SK-N-SH treated with all-trans-retinoic acid at 6 μM for 48 hours (cell line): ENCODE measurements at regions not wholly inside any gene's neighbourhood (a gene's known extent, or its start where the extent isn't known, plus 50 kb on each side); places are given as distances from the start of the nearest gene placed in this dataset.

Source experiments
- ATAC-seq: fragments of 200-7000 bp; cut with Tn5 transposase; 3 replicates; pipeline ENCODE4 v1.9.1; 2020; ENCODE audit warnings: mild to moderate bottlenecking, moderate library complexity
- BACH2 ChIP-seq: fragments of 250-450 bp; sonication (Bioruptor Pico); IDR thresholded peaks from 2 replicates; pipeline ENCODE4 v1.9.0; 2021; ENCODE audit warnings: mild to moderate bottlenecking, borderline replicate concordance
- CSRNP3 ChIP-seq: fragments of 250-450 bp; sonication (Bioruptor Pico); IDR thresholded peaks from 2 replicates; pipeline ENCODE4 v1.5.1; 2021; ENCODE audit warnings: mild to moderate bottlenecking, moderate library complexity
- ESRRG ChIP-seq: fragments of 250-450 bp; sonication (Bioruptor Pico); IDR thresholded peaks from 2 replicates; pipeline ENCODE4 v1.6.1; 2021; ENCODE audit warnings: mild to moderate bottlenecking
- GLIS3 ChIP-seq: fragments of 250-450 bp; sonication (Bioruptor Pico); IDR thresholded peaks from 2 replicates; pipeline ENCODE4 v1.5.0; 2020; ENCODE audit warnings: mild to moderate bottlenecking, moderate library complexity
- ISL1 ChIP-seq: fragments of 250-450 bp; sonication (Bioruptor Pico); IDR thresholded peaks from 2 replicates; pipeline ENCODE4 v2.1.2; 2022; ENCODE audit warnings: mild to moderate bottlenecking, moderate library complexity
- OSR1 ChIP-seq: fragments of 250-450 bp; sonication (Bioruptor Pico); IDR thresholded peaks from 2 replicates; pipeline ENCODE4 v1.8.0; 2022; ENCODE audit warnings: moderate library complexity, mild to moderate bottlenecking, inconsistent platforms
- PATZ1 ChIP-seq: fragments of 250-450 bp; sonication (Bioruptor Pico); IDR thresholded peaks from 2 replicates; pipeline ENCODE4 v1.8.0; 2020; ENCODE audit warnings: mild to moderate bottlenecking, moderate library complexity, borderline replicate concordance
- PPARA ChIP-seq: fragments of 250-450 bp; sonication (Bioruptor Pico); IDR thresholded peaks from 2 replicates; pipeline ENCODE4 v1.5.0; 2020; ENCODE audit warnings: mild to moderate bottlenecking, borderline replicate concordance
- RARB ChIP-seq: fragments of 250-450 bp; sonication (Bioruptor Pico); IDR thresholded peaks from 2 replicates; pipeline ENCODE4 v1.8.0; 2021; ENCODE audit warnings: mild to moderate bottlenecking, moderate library complexity
- SNAI2 ChIP-seq: fragments of 250-450 bp; sonication (Bioruptor Pico); IDR thresholded peaks from 2 replicates; pipeline ENCODE4 v1.5.0; 2020; ENCODE audit warnings: mild to moderate bottlenecking, moderate library complexity
- TCF4 ChIP-seq: fragments of 250-450 bp; sonication (Bioruptor Pico); IDR thresholded peaks from 2 replicates; pipeline ENCODE4 v1.8.0; 2021; ENCODE audit warnings: mild to moderate bottlenecking, moderate library complexity, borderline replicate concordance
- TOX ChIP-seq: fragments of 250-450 bp; sonication (Bioruptor Pico); IDR thresholded peaks from 2 replicates; pipeline ENCODE4 v1.8.0; 2021; ENCODE audit warnings: mild to moderate bottlenecking, moderate library complexity, borderline replicate concordance
- ZC3H10 ChIP-seq: fragments of 250-450 bp; sonication (Bioruptor Pico); IDR thresholded peaks from 2 replicates; pipeline ENCODE4 v1.5.1; 2021; ENCODE audit warnings: mild to moderate bottlenecking, moderate library complexity
- ZFP3 ChIP-seq: fragments of 250-450 bp; sonication (Bioruptor Pico); IDR thresholded peaks from 2 replicates; pipeline ENCODE4 v1.5.0; 2020; ENCODE audit warnings: mild to moderate bottlenecking, moderate library complexity
- ZFP30 ChIP-seq: fragments of 450-650 bp; formaldehyde crosslinking; IDR thresholded peaks from 2 replicates; pipeline ENCODE4 v1.5.0; 2022; ENCODE audit warnings: mild to moderate bottlenecking, moderate library complexity
- ZNF565 ChIP-seq: fragments of 450-650 bp; formaldehyde crosslinking; conservative IDR thresholded peaks from 2 replicates; pipeline ENCODE4 v1.5.0; 2020; ENCODE audit warnings: low read depth, mild to moderate bottlenecking, moderate library complexity
- ZNF70 ChIP-seq: fragments of 450-650 bp; formaldehyde crosslinking; IDR thresholded peaks from 2 replicates; pipeline ENCODE4 v1.5.0; 2020; ENCODE audit warnings: mild to moderate bottlenecking, moderate library complexity
- ZNF8 ChIP-seq: fragments of 450-650 bp; formaldehyde crosslinking; IDR thresholded peaks from 2 replicates; pipeline ENCODE4 v1.5.0; 2020; ENCODE audit warnings: mild to moderate bottlenecking, moderate library complexity
- TF ChIP-seq, protein P1 (sequence below): fragments of 250-450 bp; sonication (Bioruptor Pico); IDR thresholded peaks from 2 replicates; pipeline ENCODE4 v1.8.0; 2021; ENCODE audit warnings: low read depth, mild to moderate bottlenecking, moderate library complexity, borderline replicate concordance
- TF ChIP-seq, protein P2 (sequence below): fragments of 250-450 bp; sonication (Bioruptor Pico); IDR thresholded peaks from 2 replicates; pipeline ENCODE4 v1.5.1; 2020; ENCODE audit warnings: low read depth, mild to moderate bottlenecking, moderate library complexity

- TF ChIP-seq, protein P1, sequence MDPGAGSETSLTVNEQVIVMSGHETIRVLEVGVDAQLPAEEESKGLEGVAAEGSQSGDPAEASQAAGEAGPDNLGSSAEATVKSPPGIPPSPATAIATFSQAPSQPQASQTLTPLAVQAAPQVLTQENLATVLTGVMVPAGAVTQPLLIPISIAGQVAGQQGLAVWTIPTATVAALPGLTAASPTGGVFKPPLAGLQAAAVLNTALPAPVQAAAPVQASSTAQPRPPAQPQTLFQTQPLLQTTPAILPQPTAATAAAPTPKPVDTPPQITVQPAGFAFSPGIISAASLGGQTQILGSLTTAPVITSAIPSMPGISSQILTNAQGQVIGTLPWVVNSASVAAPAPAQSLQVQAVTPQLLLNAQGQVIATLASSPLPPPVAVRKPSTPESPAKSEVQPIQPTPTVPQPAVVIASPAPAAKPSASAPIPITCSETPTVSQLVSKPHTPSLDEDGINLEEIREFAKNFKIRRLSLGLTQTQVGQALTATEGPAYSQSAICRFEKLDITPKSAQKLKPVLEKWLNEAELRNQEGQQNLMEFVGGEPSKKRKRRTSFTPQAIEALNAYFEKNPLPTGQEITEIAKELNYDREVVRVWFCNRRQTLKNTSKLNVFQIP (CRISPR knock-in tag) = no peak
- no peak for TF ChIP-seq TCF4
- no peak for TF ChIP-seq PPARA (CRISPR knock-in tag)
Measured at GRCh38 chr4:163649557-163650091, 155.1 kb downstream of the TMA16 start (continued).

GRCh38 chr4:163651761-163652160 is 157.3 kb downstream of the TMA16 start:
- ATAC-seq = no peak
- TF ChIP-seq, protein P2, sequence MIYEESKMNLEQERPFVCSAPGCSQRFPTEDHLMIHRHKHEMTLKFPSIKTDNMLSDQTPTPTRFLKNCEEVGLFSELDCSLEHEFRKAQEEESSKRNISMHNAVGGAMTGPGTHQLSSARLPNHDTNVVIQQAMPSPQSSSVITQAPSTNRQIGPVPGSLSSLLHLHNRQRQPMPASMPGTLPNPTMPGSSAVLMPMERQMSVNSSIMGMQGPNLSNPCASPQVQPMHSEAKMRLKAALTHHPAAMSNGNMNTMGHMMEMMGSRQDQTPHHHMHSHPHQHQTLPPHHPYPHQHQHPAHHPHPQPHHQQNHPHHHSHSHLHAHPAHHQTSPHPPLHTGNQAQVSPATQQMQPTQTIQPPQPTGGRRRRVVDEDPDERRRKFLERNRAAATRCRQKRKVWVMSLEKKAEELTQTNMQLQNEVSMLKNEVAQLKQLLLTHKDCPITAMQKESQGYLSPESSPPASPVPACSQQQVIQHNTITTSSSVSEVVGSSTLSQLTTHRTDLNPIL (CRISPR knock-in tag) = no peak
- TF ChIP-seq CSRNP3 (no peak), RARB (CRISPR knock-in tag) (no peak), BACH2 (CRISPR knock-in tag) (no peak), ZC3H10 (CRISPR knock-in tag) (no peak), SNAI2 (no peak), ZNF565 (CRISPR knock-in tag) (no peak), GLIS3 (CRISPR knock-in tag) (no peak), ZFP30 (no peak), TOX (CRISPR knock-in tag) (no peak)

- ATAC-seq = no peak
- TF ChIP-seq ISL1 (CRISPR knock-in tag) = no peak
- TF ChIP-seq ZNF8 = no peak
- TF ChIP-seq, protein P1 (CRISPR knock-in tag) = no peak
- TF ChIP-seq PPARA (CRISPR knock-in tag) = no peak
- TF ChIP-seq RARB (CRISPR knock-in tag) = no peak
- TF ChIP-seq ZFP30 = no peak
- TF ChIP-seq OSR1 = no peak
- TF ChIP-seq ESRRG (CRISPR knock-in tag) = no peak
- TF ChIP-seq GLIS3 (CRISPR knock-in tag) = no peak
- TF ChIP-seq, protein P2 (CRISPR knock-in tag) = no peak
- TF ChIP-seq ZNF70 = no peak
- no peak for TF ChIP-seq BACH2 (CRISPR knock-in tag)
- no peak for TF ChIP-seq ZC3H10 (CRISPR knock-in tag)
- TF ChIP-seq ZFP3 = no peak
- no peak for TF ChIP-seq ZNF565 (CRISPR knock-in tag)
Measured at GRCh38 chr4:163654621-163655020, 160.1 kb downstream of the TMA16 start.

- no peak for ATAC-seq
- TF ChIP-seq TOX (CRISPR knock-in tag) = no peak
- no peak for TF ChIP-seq BACH2 (CRISPR knock-in tag)
- no peak for TF ChIP-seq PATZ1 (CRISPR knock-in tag)
- no peak for TF ChIP-seq GLIS3 (CRISPR knock-in tag)
Measured at GRCh38 chr4:163660636-163661035, 166.1 kb downstream of the TMA16 start.
